ENCODE measurements at regions not wholly inside any gene's neighbourhood (a gene's known extent, or its start where the extent isn't known, plus 50 kb on each side); places are given as distances from the start of the nearest gene placed in this dataset.

DNA sequence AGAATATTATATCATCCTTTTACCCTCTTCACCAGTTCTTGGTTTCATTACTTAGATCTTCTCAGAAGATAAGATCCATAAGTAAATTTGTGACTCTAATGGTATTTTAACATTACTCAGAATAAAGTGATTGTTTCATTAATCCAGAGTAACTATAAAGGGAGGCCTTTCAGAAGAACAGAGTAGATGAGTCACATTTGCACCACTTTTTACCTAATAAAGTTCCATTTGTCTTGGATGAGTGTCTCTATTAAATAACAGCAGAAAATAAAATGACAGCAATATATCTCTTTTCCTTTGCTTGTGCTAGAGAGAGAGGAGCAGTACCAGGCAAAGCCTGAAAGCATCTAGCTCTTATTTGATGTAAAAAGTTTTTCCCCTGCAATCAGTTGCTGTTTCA, 926.5 kb upstream of the CNTNAP5 start:
- TF ChIP-seq TAF1 (IDR thresholded peaks at IDR 0.05; ENCODE audit: borderline replicate concordance, insufficient read depth, low read length) (no peak), POLR2AphosphoS5 (IDR thresholded peaks at IDR 0.05; ENCODE audit: low read depth, low read length) (no peak), FOXP2 (optimal IDR thresholded peaks at IDR 0.05; ENCODE audit: borderline replicate concordance, extremely low read depth, extremely low read length, insufficient read depth) (no peak)

All from PFSK-1 (cell line).